ENCODE measurements at regions not wholly inside any gene's neighbourhood (a gene's known extent, or its start where the extent isn't known, plus 50 kb on each side); places are given as distances from the start of the nearest gene placed in this dataset.

- Histone ChIP-seq H4K8ac (ENCODE audit: low read depth in 2 of 2, low read length in 2 of 2) (no peak overlapping the region), H3K4me2 (ENCODE audit: low read depth, low read length) (no peak overlapping the region), H2BK5ac (ENCODE audit: low read depth, low read length, poor library complexity, severe bottlenecking) (no peak overlapping the region), H4K5ac (ENCODE audit: low read depth, low read length) (no peak overlapping the region), H3K23ac (ENCODE audit: low read depth, low read length) (no peak overlapping the region), H3K14ac (replicated peaks; ENCODE audit: low read depth, low read length) (no peak overlapping the region), H3K36me3 (ENCODE audit: control insufficient read depth, insufficient read depth, low read length) (no peaks in the 10 kb centered on the region), H3K27me3 (ENCODE audit: control insufficient read depth, insufficient read depth, low read length) (peaks cover 3% of the 10 kb centered on the region; the same call in 1 of the 2 replicates), H2AK5ac (ENCODE audit: low read depth, low read length) (no peak overlapping the region), H3K79me1 (ENCODE audit: low read depth in 1 of 2, low read length in 2 of 2) (no peaks in the 10 kb centered on the region), H3K27ac (ENCODE audit: insufficient read depth, low read length) (no peak overlapping the region), H3K9me3 (ENCODE audit: control insufficient read depth, insufficient read depth, low read length) (0 out of 2 replicates have a peak, but pooled peaks cover 2% of the 10 kb centered on the region), H3K4me3 (ENCODE audit: insufficient read depth, low read depth, low read length) (no peak overlapping the region), H3K9ac (ENCODE audit: low read depth, low read length) (no peak overlapping the region), H2BK120ac (ENCODE audit: low read depth, low read length) (no peak overlapping the region), H3K18ac (ENCODE audit: low read depth, low read length) (no peak overlapping the region), H4K20me1 (ENCODE audit: insufficient read depth, low read length) (no peaks in the 10 kb centered on the region), H3K4me1 (ENCODE audit: control insufficient read depth, insufficient read depth, low read length) (peaks cover 10% of the 10 kb centered on the region), H2BK15ac (ENCODE audit: low read depth, low read length) (no peak overlapping the region), H4K91ac (ENCODE audit: insufficient read depth, low read depth, low read length) (no peak overlapping the region), H2AK9ac (replicated peaks; ENCODE audit: low read depth, low read length, poor library complexity) (no peak overlapping the region), H3K56ac (ENCODE audit: extremely low read depth, insufficient read depth, low read length) (no peak overlapping the region), H2AFZ (replicated peaks; ENCODE audit: low read length, poor library complexity) (no peak overlapping the region), H3K4ac (ENCODE audit: low read depth, low read length) (no peak overlapping the region), H3K9me1 (ENCODE audit: insufficient read depth, low read length) (no peaks in the 10 kb centered on the region; the same call in 1 of the 2 replicates), H2BK20ac (ENCODE audit: low read depth, low read length) (no peak overlapping the region)
- no peak for DNase-seq
- whole genome bisulfite sequencing, 2 experiments (ENCODE audit: extremely low coverage in 2 of 2, insufficient read length in 1 of 2): 60% methylated on average over 1 of the region's 5 CpGs; no CpG with 5 or more reads in 1 of the 2 experiments
- BruUV-seq (replicated peaks): no TSS peak
- no peak for ATAC-seq (ENCODE audit: low read depth)
- dilution Hi-C loops (cut with HindIII; ENCODE audit: low sequenced_read_pairs, unreplicated experiment): no loop called here
- TF ChIP-seq CHD1 (IDR thresholded peaks at IDR 0.05; ENCODE audit: low read depth, low read length) (no peak), USF2 (IDR thresholded peaks at IDR 0.05; ENCODE audit: low read depth, low read length) (no peak), ELK1 (IDR thresholded peaks at IDR 0.05; ENCODE audit: borderline replicate concordance, low read depth, low read length) (no peak), RFX5 (IDR thresholded peaks at IDR 0.05; ENCODE audit: low read depth, low read length) (no peak), FOS (IDR thresholded peaks at IDR 0.05; ENCODE audit: low read depth, low read length) (no peak), BHLHE40 (IDR thresholded peaks at IDR 0.05; ENCODE audit: low read depth, low read length) (no peak), RCOR1 (IDR thresholded peaks at IDR 0.05; ENCODE audit: insufficient replicate concordance, low read length) (no peak), MAFK (IDR thresholded peaks at IDR 0.05; ENCODE audit: low read depth, low read length) (no peak), SMC3 (IDR thresholded peaks at IDR 0.05; ENCODE audit: low read depth, low read length) (no peak), NFE2L2 (IDR thresholded peaks at IDR 0.05; ENCODE audit: low read depth, low read length) (no peak), POLR2A (IDR thresholded peaks at IDR 0.05; ENCODE audit: low read depth, low read length) (no peak), MXI1 (IDR thresholded peaks at IDR 0.05; ENCODE audit: borderline replicate concordance, low read depth, low read length) (no peak)
- ChIA-PET POLR2A (ENCODE audit: unreplicated experiment) (no interaction called here), CTCF (no interaction called here)
- intact Hi-C loops (cut with micrococcal nuclease): no loop called here
- in situ Hi-C loops (cut with MboI; ENCODE audit: low sequenced_read_pairs): no loop called here
These were observed 58.8 kb upstream of the ERCC6L2 start for GRCh38 chr9:95816716-95817115.
